B cell (primary cell): ENCODE measurements at regions not wholly inside any gene's neighbourhood (a gene's known extent, or its start where the extent isn't known, plus 50 kb on each side); places are given as distances from the start of the nearest gene placed in this dataset. TPM values are rescaled to one million over a fixed set of nuclear protein-coding genes. Genes with fewer than 3 reads are reported as not detected.

Experiments used
- ATAC-seq: fragments of 200-7000 bp; cut with Tn5 transposase; one replicate; pipeline ENCODE4 v1.10.0; 2021; ENCODE audit warnings: low read depth, mild to moderate bottlenecking, moderate number of reproducible peaks, moderate library complexity
- CTCF ChIA-PET: fragments of 350-600 bp; sonication (Branson Sonifier 250); formaldehyde crosslinking; loops from one replicate; lab custom pipeline; 2021; ENCODE audit warnings: antibody characterized with exemption, inconsistent platforms; lab: Charles Lee
- POLR2A ChIA-PET: fragments of 350-600 bp; sonication (Branson Sonifier 250); formaldehyde crosslinking; loops from one replicate; lab custom pipeline; 2021; ENCODE audit warnings: antibody characterized with exemption; lab: Charles Lee
- DNase-seq: peaks from one replicate; pipeline ENCODE4 v3.0.0; 2013
- H2AFZ ChIP-seq: 2 replicates; pipeline ENCODE4 v1.6.1; 2012; ENCODE audit warnings: mild to moderate bottlenecking, low read depth, low read length; ENCODE audit not compliant: insufficient read depth, poor library complexity, severe bottlenecking
- H3K27ac ChIP-seq, 2 donors: 1 replicate in 1 of 2; 2 replicates in 1 of 2; pipeline ENCODE4 v1.5.1; 2012 to 2013; ENCODE audit warnings: low read length in 2 of 2, mild to moderate bottlenecking in 2 of 2, moderate library complexity in 1 of 2
- H3K27me3 ChIP-seq, 4 experiments: fragments of 200-600 bp in 1 of 4; sonication (generic) in 1 of 4; replicated peaks in 1 of 4; 1 replicate in 2 of 4; 2 replicates in 2 of 4; pipeline versions ENCODE4 v1.6.1 to v1.7.0; 2013 to 2016; ENCODE audit warnings: low read length in 3 of 4, mild to moderate bottlenecking in 2 of 4, mixed read lengths in 1 of 4, moderate library complexity in 1 of 4; ENCODE audit not compliant: insufficient read depth in 4 of 4, control insufficient read depth in 3 of 4; ENCODE audit errors: control extremely low read depth in 1 of 4
- H3K36me3 ChIP-seq, 2 experiments: replicated peaks in 1 of 2; 1 replicate in 1 of 2; 2 replicates in 1 of 2; pipeline versions ENCODE4 v1.6.1 to v1.7.1; 2013; ENCODE audit warnings: low read length in 1 of 2; ENCODE audit not compliant: insufficient read depth in 2 of 2, control insufficient read depth in 1 of 2; ENCODE audit errors: control extremely low read depth in 1 of 2, extremely low read depth in 1 of 2
- H3K4me1 ChIP-seq, 2 donors: fragments of 200-600 bp in 1 of 2; sonication (generic) in 1 of 2; 1 replicate in 1 of 2; 2 replicates in 1 of 2; pipeline versions ENCODE4 v1.5.1 to v1.6.1; 2013 to 2017; ENCODE audit warnings: low read length in 2 of 2; ENCODE audit not compliant: control insufficient read depth in 2 of 2, insufficient read depth in 2 of 2
- H3K4me2 ChIP-seq: replicated peaks from 2 replicates; pipeline ENCODE3; 2012; ENCODE audit warnings: mild to moderate bottlenecking, low read depth, low read length; ENCODE audit not compliant: poor library complexity, severe bottlenecking
- H3K4me3 ChIP-seq, 5 experiments: fragments of 200-600 bp in 1 of 5; sonication (generic) in 1 of 5; 1 replicate in 3 of 5; 2 replicates in 2 of 5; pipeline versions ENCODE4 v1.5.1 to v1.7.0; 2011 to 2016; ENCODE audit warnings: low read length in 4 of 5, mild to moderate bottlenecking in 4 of 5, low read depth in 2 of 5, control low read depth in 1 of 5, moderate library complexity in 1 of 5; ENCODE audit not compliant: insufficient read depth in 1 of 5; ENCODE audit errors: control extremely low read depth in 1 of 5, extremely low read depth in 1 of 5
- H3K79me2 ChIP-seq: fragments of 200-600 bp; sonication (generic); one replicate; pipeline ENCODE4 v1.6.0; 2016; ENCODE audit warnings: low read length; ENCODE audit not compliant: control insufficient read depth, insufficient read depth
- H3K9ac ChIP-seq: fragments of 200-600 bp; sonication (generic); 2 replicates; pipeline ENCODE4 v1.6.1; 2017; ENCODE audit warnings: mild to moderate bottlenecking, low read length, moderate library complexity
- H3K9me3 ChIP-seq, 3 donors: one replicate each; pipeline versions ENCODE4 v1.6.1 to v1.7.1; 2013; ENCODE audit warnings: low read length in 2 of 3; ENCODE audit not compliant: control insufficient read depth in 2 of 3, insufficient read depth in 1 of 3; ENCODE audit errors: control extremely low read depth in 1 of 3
- H4K20me1 ChIP-seq: 2 replicates; pipeline ENCODE4 v1.6.0; 2012; ENCODE audit warnings: mild to moderate bottlenecking, low read length; ENCODE audit not compliant: insufficient read depth, control insufficient read depth, poor library complexity, severe bottlenecking
- H3K27ac Mint-ChIP-seq: one replicate; pipeline ENCODE4 v1.8.0; 2021; ENCODE audit warnings: mixed read lengths
- H3K27me3 Mint-ChIP-seq: one replicate; pipeline ENCODE4 v1.8.0; 2021; ENCODE audit warnings: mixed read lengths
- H3K4me1 Mint-ChIP-seq: one replicate; pipeline ENCODE4 v1.8.0; 2021; ENCODE audit warnings: mixed read lengths
- H3K4me3 Mint-ChIP-seq: one replicate; pipeline ENCODE4 v1.8.0; 2021; ENCODE audit warnings: mixed read lengths
- H3K9me3 Mint-ChIP-seq: one replicate; pipeline ENCODE4 v1.8.0; 2022; ENCODE audit warnings: mixed read lengths; ENCODE audit not compliant: insufficient read depth
- EZH2 ChIP-seq: IDR thresholded peaks from 2 replicates; pipeline ENCODE4 v1.6.1; 2012; ENCODE audit warnings: borderline replicate concordance, low read depth, mild to moderate bottlenecking, moderate library complexity, low read length; ENCODE audit not compliant: insufficient read depth, poor library complexity, severe bottlenecking
- WGBS: methylation state at CpG from one replicate; pipeline ENCODE4 v1.1.5; 2013; ENCODE audit warnings: missing lambda C conversion rate; ENCODE audit not compliant: insufficient coverage; 5-methylcytosine and 5-hydroxymethylcytosine counted together
- intact Hi-C: fragments of 100-400 bp; cut with micrococcal nuclease; formaldehyde crosslinking; loops from one replicate; pipeline ENCODE4 v1.10.0; 2022
- small RNA-seq: library from RNA; depleted of rRNA; stranded (forward); fragments of <200 nt; gene quantifications from one replicate; pipeline ENCODE3, GENCODE V24; 2012; ENCODE audit warnings: low replicate concordance, low read depth; ENCODE audit not compliant: insufficient read length
- TF ChIP-seq, protein P1 (sequence below): fragments of 200-600 bp; IDR thresholded peaks from one replicate; pipeline ENCODE4 v1.8.0; 2022; ENCODE audit warnings: antibody characterized with exemption, mild to moderate bottlenecking

DNA sequence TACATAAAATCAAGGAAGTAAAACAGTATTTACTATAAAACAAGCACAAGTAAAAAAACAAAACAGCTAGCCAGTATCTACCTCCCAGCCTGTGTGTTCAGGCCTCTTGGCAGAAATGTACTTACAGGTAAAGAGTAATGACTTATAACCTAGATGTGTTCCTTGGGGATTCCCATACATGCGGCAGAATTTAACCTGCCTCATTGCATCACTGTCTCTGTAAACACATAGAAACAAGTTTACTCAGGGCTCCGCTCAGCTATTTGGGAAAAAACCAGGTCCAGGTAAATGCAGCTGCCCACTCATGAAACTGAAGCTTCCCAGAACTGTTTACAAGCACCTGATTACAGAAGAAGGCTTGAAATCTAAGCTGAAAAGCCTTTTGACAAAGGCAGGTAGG is 50.7 kb upstream of the SERP2 start:
- no peak overlapping the region for H3K9ac ChIP-seq
- POLR2A ChIA-PET = no interaction called here
- no peaks in the 10 kb centered on the region for H3K79me2 ChIP-seq
- 96% methylated on average over 2 of the region's 2 CpGs for WGBS
- no peaks in the 10 kb centered on the region for H3K4me1 Mint-ChIP-seq
- H3K4me3 ChIP-seq = no peak overlapping the region
- H4K20me1 ChIP-seq = no peaks in the 10 kb centered on the region
- H3K9me3 Mint-ChIP-seq = peaks cover 8% of the 10 kb centered on the region
- no peaks in the 10 kb centered on the region for H3K4me1 ChIP-seq
- DNase-seq = no peak
- no peaks in the 10 kb centered on the region for H3K9me3 ChIP-seq
- H3K36me3 ChIP-seq = no peaks in the 10 kb centered on the region
- no peak overlapping the region for H3K27ac ChIP-seq
- no peak overlapping the region for H3K4me2 ChIP-seq
- intact Hi-C loops = no loop called here
- H3K27me3 Mint-ChIP-seq = peaks cover 2% of the 10 kb centered on the region
- TF ChIP-seq, protein P1, sequence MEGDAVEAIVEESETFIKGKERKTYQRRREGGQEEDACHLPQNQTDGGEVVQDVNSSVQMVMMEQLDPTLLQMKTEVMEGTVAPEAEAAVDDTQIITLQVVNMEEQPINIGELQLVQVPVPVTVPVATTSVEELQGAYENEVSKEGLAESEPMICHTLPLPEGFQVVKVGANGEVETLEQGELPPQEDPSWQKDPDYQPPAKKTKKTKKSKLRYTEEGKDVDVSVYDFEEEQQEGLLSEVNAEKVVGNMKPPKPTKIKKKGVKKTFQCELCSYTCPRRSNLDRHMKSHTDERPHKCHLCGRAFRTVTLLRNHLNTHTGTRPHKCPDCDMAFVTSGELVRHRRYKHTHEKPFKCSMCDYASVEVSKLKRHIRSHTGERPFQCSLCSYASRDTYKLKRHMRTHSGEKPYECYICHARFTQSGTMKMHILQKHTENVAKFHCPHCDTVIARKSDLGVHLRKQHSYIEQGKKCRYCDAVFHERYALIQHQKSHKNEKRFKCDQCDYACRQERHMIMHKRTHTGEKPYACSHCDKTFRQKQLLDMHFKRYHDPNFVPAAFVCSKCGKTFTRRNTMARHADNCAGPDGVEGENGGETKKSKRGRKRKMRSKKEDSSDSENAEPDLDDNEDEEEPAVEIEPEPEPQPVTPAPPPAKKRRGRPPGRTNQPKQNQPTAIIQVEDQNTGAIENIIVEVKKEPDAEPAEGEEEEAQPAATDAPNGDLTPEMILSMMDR = no peak
- no peak for TF ChIP-seq EZH2
- no peak for ATAC-seq
- H3K4me3 Mint-ChIP-seq = no peak overlapping the region
- no peak overlapping the region for H2AFZ ChIP-seq
- no peak overlapping the region for H3K27ac Mint-ChIP-seq
- H3K27me3 ChIP-seq = peaks cover 0 to 8% (median 0%) of the 10 kb centered on the region in 4 experiments
- CTCF ChIA-PET = no interaction called here

DNA sequence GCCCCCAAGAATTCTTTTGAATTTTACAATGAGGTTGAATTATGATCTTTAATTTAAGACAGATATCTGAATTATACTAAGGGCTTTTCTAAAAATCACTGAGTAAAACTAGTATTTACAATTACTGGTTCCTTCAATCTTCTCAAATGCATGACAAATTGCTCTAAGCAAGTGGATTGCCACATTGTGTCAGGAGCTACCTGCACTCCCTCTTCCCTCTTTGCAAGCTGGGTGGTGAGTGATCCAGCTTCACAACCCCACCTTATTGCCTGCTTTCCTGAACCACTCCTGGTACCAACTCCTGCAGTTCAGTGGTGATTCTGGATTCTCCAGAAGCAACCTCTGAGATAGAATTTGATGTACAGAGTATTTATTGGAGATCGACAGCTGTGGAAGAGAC is 49.9 kb upstream of the SERP2 start:
- H3K4me1 ChIP-seq = no peaks in the 10 kb centered on the region
- Mint-ChIP-seq H3K9me3 (peaks cover 10% of the 10 kb centered on the region), H3K4me3 (no peak overlapping the region), H3K4me1 (no peaks in the 10 kb centered on the region), H3K27me3 (peaks cover 4% of the 10 kb centered on the region), H3K27ac (no peak overlapping the region)
- no peak for TF ChIP-seq EZH2
- TF ChIP-seq, protein P1 = no peak
- DNase-seq (no peak), ATAC-seq (no peak)
- WGBS = no CpG with 5 or more reads among the region's 1 CpG
- H3K27ac ChIP-seq = no peak overlapping the region
- CTCF ChIA-PET = no interaction called here
- no peak overlapping the region for H3K4me3 ChIP-seq
- intact Hi-C loops = no loop called here
- H3K36me3 ChIP-seq = no peaks in the 10 kb centered on the region
- H3K27me3 ChIP-seq = peaks cover 0 to 1% (median 0%) of the 10 kb centered on the region in 4 experiments
- H3K4me2 ChIP-seq = no peak overlapping the region
- POLR2A ChIA-PET = no interaction called here
- no peaks in the 10 kb centered on the region for H3K9me3 ChIP-seq
- no peaks in the 10 kb centered on the region for H4K20me1 ChIP-seq
- no peak overlapping the region for H3K9ac ChIP-seq
- no peak overlapping the region for H2AFZ ChIP-seq
- no peaks in the 10 kb centered on the region for H3K79me2 ChIP-seq

Small RNA genes in the stretch of these regions (small RNA-seq; reads per million reads assigned to genes)
- not detected for gene MIR8079
